Liver (tissue), 3 donors: ENCODE measurements at regions not wholly inside any gene's neighbourhood (a gene's known extent, or its start where the extent isn't known, plus 50 kb on each side); places are given as distances from the start of the nearest gene placed in this dataset.

Source experiments
- FOXA1 ChIP-seq: IDR thresholded peaks from 2 replicates; pipeline ENCODE4 v1.6.1; 2016; ENCODE audit warnings: antibody characterized with exemption
- JUND ChIP-seq, 2 donors: IDR thresholded peaks; 2 replicates each; pipeline ENCODE4 v1.6.1; 2016; ENCODE audit warnings: antibody characterized with exemption in 2 of 2
- RAD21 ChIP-seq, 2 donors: IDR thresholded peaks; 2 replicates each; pipeline ENCODE4 v1.6.1; 2016; ENCODE audit warnings: antibody characterized with exemption in 2 of 2, mild to moderate bottlenecking in 2 of 2
- RXRA ChIP-seq, 2 donors: IDR thresholded peaks; 2 replicates each; pipeline ENCODE4 v1.6.1; 2017 to 2018; ENCODE audit warnings: antibody characterized with exemption in 2 of 2, mild to moderate bottlenecking in 1 of 2
- SP1 ChIP-seq: IDR thresholded peaks from 2 replicates; pipeline ENCODE4 v1.6.1; 2018; ENCODE audit warnings: antibody characterized with exemption, mild to moderate bottlenecking
- YY1 ChIP-seq: IDR thresholded peaks from 2 replicates; pipeline ENCODE4 v1.6.1; 2016; ENCODE audit warnings: antibody characterized with exemption, mild to moderate bottlenecking
- TF ChIP-seq, protein P1 (sequence below): fragments of 150-350 bp; IDR thresholded peaks from 2 replicates; pipeline ENCODE4 v1.5.1; 2017; ENCODE audit warnings: improper control_type of control experiment, low read depth, low read length; ENCODE audit not compliant: missing input control
- TF ChIP-seq, protein P2 (sequence below): IDR thresholded peaks from 2 replicates; pipeline ENCODE4 v1.6.1; 2016; ENCODE audit warnings: antibody characterized with exemption
- donor health status: healthy.
- donor health status: healthy.

GRCh38 chr1:59092126-59092525, 204.8 kb upstream of the FGGY start:
- TF ChIP-seq RAD21 (IDR thresholded peaks at IDR 0.05), result no peak
- TF ChIP-seq, protein P1, sequence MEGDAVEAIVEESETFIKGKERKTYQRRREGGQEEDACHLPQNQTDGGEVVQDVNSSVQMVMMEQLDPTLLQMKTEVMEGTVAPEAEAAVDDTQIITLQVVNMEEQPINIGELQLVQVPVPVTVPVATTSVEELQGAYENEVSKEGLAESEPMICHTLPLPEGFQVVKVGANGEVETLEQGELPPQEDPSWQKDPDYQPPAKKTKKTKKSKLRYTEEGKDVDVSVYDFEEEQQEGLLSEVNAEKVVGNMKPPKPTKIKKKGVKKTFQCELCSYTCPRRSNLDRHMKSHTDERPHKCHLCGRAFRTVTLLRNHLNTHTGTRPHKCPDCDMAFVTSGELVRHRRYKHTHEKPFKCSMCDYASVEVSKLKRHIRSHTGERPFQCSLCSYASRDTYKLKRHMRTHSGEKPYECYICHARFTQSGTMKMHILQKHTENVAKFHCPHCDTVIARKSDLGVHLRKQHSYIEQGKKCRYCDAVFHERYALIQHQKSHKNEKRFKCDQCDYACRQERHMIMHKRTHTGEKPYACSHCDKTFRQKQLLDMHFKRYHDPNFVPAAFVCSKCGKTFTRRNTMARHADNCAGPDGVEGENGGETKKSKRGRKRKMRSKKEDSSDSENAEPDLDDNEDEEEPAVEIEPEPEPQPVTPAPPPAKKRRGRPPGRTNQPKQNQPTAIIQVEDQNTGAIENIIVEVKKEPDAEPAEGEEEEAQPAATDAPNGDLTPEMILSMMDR, result no peak
- no peak for TF ChIP-seq YY1
- TF ChIP-seq, protein P2, sequence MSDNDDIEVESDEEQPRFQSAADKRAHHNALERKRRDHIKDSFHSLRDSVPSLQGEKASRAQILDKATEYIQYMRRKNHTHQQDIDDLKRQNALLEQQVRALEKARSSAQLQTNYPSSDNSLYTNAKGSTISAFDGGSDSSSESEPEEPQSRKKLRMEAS, result no peak
- TF ChIP-seq RXRA (IDR thresholded peaks at IDR 0.05), result no peak
- TF ChIP-seq FOXA1, result no peak
- no peak for TF ChIP-seq SP1
- TF ChIP-seq JUND (IDR thresholded peaks at IDR 0.05), result no peak
